H1 (cell line): ENCODE measurements at regions not wholly inside any gene's neighbourhood (a gene's known extent, or its start where the extent isn't known, plus 50 kb on each side); places are given as distances from the start of the nearest gene placed in this dataset.

Source experiments
- ASH2L ChIP-seq: fragments of 200-600, 300-600 bp; sonication (generic); IDR thresholded peaks from one replicate; pipeline ENCODE4 v1.7.1; 2017; ENCODE audit warnings: low read length
- BRCA1 ChIP-seq: IDR thresholded peaks from 2 replicates; pipeline ENCODE4 v1.6.1; 2012; ENCODE audit warnings: low read depth, low read length, improper control_type of control experiment
- CREB1 ChIP-seq: IDR thresholded peaks from 2 replicates; pipeline ENCODE4 v1.6.1; 2012; ENCODE audit warnings: inconsistent platforms
- CTCF ChIP-seq, 3 experiments: IDR thresholded peaks; 1 replicate in 2 of 3; 2 replicates in 1 of 3; pipeline versions ENCODE4 v1.5.1 to v1.6.1; 2011; ENCODE audit warnings: low read length in 3 of 3, mild to moderate bottlenecking in 3 of 3, inconsistent platforms in 2 of 3, low read depth in 1 of 3, moderate library complexity in 1 of 3; ENCODE audit not compliant: insufficient read depth in 1 of 3; ENCODE audit errors: control extremely low read depth in 1 of 3
- EP300 ChIP-seq, 2 experiments: IDR thresholded peaks; 1 replicate in 1 of 2; 2 replicates in 1 of 2; pipeline ENCODE4 v1.6.1; 2011 to 2012; ENCODE audit warnings: low read depth in 2 of 2, low read length in 2 of 2, mild to moderate bottlenecking in 2 of 2, borderline replicate concordance in 1 of 2, inconsistent platforms in 1 of 2, moderate library complexity in 1 of 2
- EZH2 ChIP-seq: fragments of 200-600 bp; sonication (generic); IDR thresholded peaks from 2 replicates; pipeline ENCODE4 v1.7.1; 2012; ENCODE audit warnings: low read depth, mild to moderate bottlenecking, moderate library complexity, low read length, inconsistent platforms; ENCODE audit not compliant: severe bottlenecking
- POLR2A ChIP-seq, 2 experiments: IDR thresholded peaks; 1 replicate in 1 of 2; 2 replicates in 1 of 2; pipeline ENCODE4 v1.6.1; 2011; ENCODE audit warnings: low read depth in 2 of 2, low read length in 2 of 2, mild to moderate bottlenecking in 2 of 2; ENCODE audit errors: control extremely low read depth in 1 of 2
- RAD21 ChIP-seq, 2 experiments: IDR thresholded peaks in 1 of 2; conservative IDR thresholded peaks in 1 of 2; 2 replicates each; pipeline ENCODE4 v1.6.1; 2011; ENCODE audit warnings: low read depth in 2 of 2, low read length in 2 of 2, improper control_type of control experiment in 1 of 2, inconsistent platforms in 1 of 2, mild to moderate bottlenecking in 1 of 2, moderate library complexity in 1 of 2
- RFX5 ChIP-seq: IDR thresholded peaks from 2 replicates; pipeline ENCODE4 v1.6.1; 2011; ENCODE audit warnings: low read depth, low read length, improper control_type of control experiment, borderline replicate concordance
- SIN3A ChIP-seq, 2 experiments: IDR thresholded peaks in 1 of 2; conservative IDR thresholded peaks in 1 of 2; 2 replicates each; pipeline ENCODE4 v1.6.1; 2011 to 2012; ENCODE audit warnings: low read length in 2 of 2, improper control_type of control experiment in 1 of 2, low read depth in 1 of 2, mild to moderate bottlenecking in 1 of 2
- SIX5 ChIP-seq: IDR thresholded peaks from 2 replicates; pipeline ENCODE4 v1.6.1; 2011; ENCODE audit warnings: mild to moderate bottlenecking, low read depth, low read length

GRCh38 chrX:121169099-121170035, 122.0 kb downstream of the GLUD2 start:
- TF ChIP-seq CTCF (IDR thresholded peaks at IDR 0.05; ENCODE audit: control extremely low read depth in 1 of 3, insufficient read depth in 1 of 3, low read depth in 1 of 3, low read length in 3 of 3) = no peak
- no peak for TF ChIP-seq EZH2
- TF ChIP-seq ASH2L = no peak
- no peak for TF ChIP-seq POLR2A (IDR thresholded peaks at IDR 0.05; ENCODE audit: control extremely low read depth in 1 of 2, low read depth in 2 of 2, low read length in 2 of 2)
- no peak for TF ChIP-seq RFX5
- no peak for TF ChIP-seq EP300 (IDR thresholded peaks at IDR 0.05; ENCODE audit: borderline replicate concordance in 1 of 2, low read depth in 2 of 2, low read length in 2 of 2)
- TF ChIP-seq RAD21 (IDR thresholded peaks at IDR 0.05 in 1 of 2, conservative IDR thresholded peaks at IDR 0.05 in 1 of 2; ENCODE audit: low read depth in 2 of 2, low read length in 2 of 2) = no peak
- no peak for TF ChIP-seq SIN3A (conservative IDR thresholded peaks at IDR 0.05 in 1 of 2, IDR thresholded peaks at IDR 0.05 in 1 of 2; ENCODE audit: low read depth in 1 of 2, low read length in 2 of 2)
- TF ChIP-seq CREB1 = no peak
- no peak for TF ChIP-seq BRCA1
- no peak for TF ChIP-seq SIX5
